Muscle layer of duodenum (tissue), 2 donors: ENCODE measurements at regions not wholly inside any gene's neighbourhood (a gene's known extent, or its start where the extent isn't known, plus 50 kb on each side); places are given as distances from the start of the nearest gene placed in this dataset.

ENCODE experiments used
- H3K27ac ChIP-seq: one replicate; pipeline ENCODE4 v1.7.0; 2013; ENCODE audit warnings: mild to moderate bottlenecking, low read length
- H3K27me3 ChIP-seq: one replicate; pipeline ENCODE4 v1.7.0; 2013; ENCODE audit warnings: low read depth, mild to moderate bottlenecking, control low read depth, low read length
- H3K36me3 ChIP-seq, 2 donors: one replicate each; pipeline ENCODE4 v1.7.0; 2013; ENCODE audit warnings: low read length in 2 of 2, control low read depth in 1 of 2, mild to moderate bottlenecking in 1 of 2; ENCODE audit not compliant: insufficient read depth in 2 of 2, control insufficient read depth in 1 of 2
- H3K4me1 ChIP-seq, 2 donors: one replicate each; pipeline ENCODE4 v1.7.0; 2013; ENCODE audit warnings: low read length in 2 of 2, mild to moderate bottlenecking in 2 of 2, control low read depth in 1 of 2, moderate library complexity in 1 of 2; ENCODE audit not compliant: insufficient read depth in 2 of 2, control insufficient read depth in 1 of 2
- H3K4me3 ChIP-seq, 2 donors: one replicate each; pipeline ENCODE4 v1.7.0; 2013; ENCODE audit warnings: low read length in 2 of 2, low read depth in 1 of 2, mild to moderate bottlenecking in 1 of 2
- H3K9me3 ChIP-seq, 2 donors: one replicate each; pipeline ENCODE4 v1.7.0; 2013; ENCODE audit warnings: low read length in 2 of 2, control low read depth in 1 of 2, mild to moderate bottlenecking in 1 of 2; ENCODE audit not compliant: control insufficient read depth in 1 of 2
- donor health status: healthy.

- Histone ChIP-seq H3K4me3 (no peak overlapping the region), H3K4me1 (no peaks in the 10 kb centered on the region), H3K27me3 (no peaks in the 10 kb centered on the region), H3K9me3 (no peaks in the 10 kb centered on the region), H3K36me3 (no peaks in the 10 kb centered on the region), H3K27ac (no peak overlapping the region)
Observed at GRCh38 chr7:30212701-30213111, 71.7 kb upstream of the ZNRF2 start.

- Histone ChIP-seq H3K4me3 (no peak overlapping the region), H3K27ac (no peak overlapping the region), H3K4me1 (no peaks in the 10 kb centered on the region), H3K9me3 (no peaks in the 10 kb centered on the region), H3K27me3 (no peaks in the 10 kb centered on the region), H3K36me3 (no peaks in the 10 kb centered on the region)
Observed at GRCh38 chr7:30213637-30214036, 70.8 kb upstream of the ZNRF2 start.

- no peak overlapping the region for H3K27ac ChIP-seq
- no peak overlapping the region for H3K4me3 ChIP-seq
- no peaks in the 10 kb centered on the region for H3K36me3 ChIP-seq
- H3K4me1 ChIP-seq = no peaks in the 10 kb centered on the region
- no peaks in the 10 kb centered on the region for H3K27me3 ChIP-seq
- peaks cover 0 to 2% of the 10 kb centered on the region in 2 donors for H3K9me3 ChIP-seq
Observed at GRCh38 chr7:30214651-30215137, 69.7 kb upstream of the ZNRF2 start.

- peaks cover 16 to 20% of the 10 kb centered on the region in 2 donors for H3K4me1 ChIP-seq
- H3K27ac ChIP-seq = no peak overlapping the region
- peaks cover 0 to 5% of the 10 kb centered on the region in 2 donors for H3K9me3 ChIP-seq
- no peaks in the 10 kb centered on the region for H3K36me3 ChIP-seq
- no peak overlapping the region for H3K4me3 ChIP-seq
- H3K27me3 ChIP-seq = no peaks in the 10 kb centered on the region
Observed at GRCh38 chr7:30221764-30222163, 62.6 kb upstream of the ZNRF2 start.

GRCh38 chr7:30222515-30223215, 61.7 kb upstream of the ZNRF2 start:
- no peak overlapping the region for H3K4me3 ChIP-seq
- peaks cover 0 to 5% of the 10 kb centered on the region in 2 donors for H3K9me3 ChIP-seq
- peaks cover 16 to 20% of the 10 kb centered on the region in 2 donors for H3K4me1 ChIP-seq
- no peak overlapping the region for H3K27ac ChIP-seq
- H3K27me3 ChIP-seq = no peaks in the 10 kb centered on the region
- no peaks in the 10 kb centered on the region for H3K36me3 ChIP-seq

- no peaks in the 10 kb centered on the region for H3K36me3 ChIP-seq
- H3K4me3 ChIP-seq = no peak overlapping the region
- H3K27ac ChIP-seq = no peak overlapping the region
- no peaks in the 10 kb centered on the region for H3K27me3 ChIP-seq
- peaks cover 16 to 20% of the 10 kb centered on the region in 2 donors for H3K4me1 ChIP-seq
- peaks cover 0 to 5% of the 10 kb centered on the region in 2 donors for H3K9me3 ChIP-seq
Observed at GRCh38 chr7:30223896-30224295, 60.5 kb upstream of the ZNRF2 start.

- peaks cover 0 to 5% of the 10 kb centered on the region in 2 donors for H3K9me3 ChIP-seq
Observed at GRCh38 chr7:30224511-30225062, 59.8 kb upstream of the ZNRF2 start.

GRCh38 chr7:30225863-30226613, 58.4 kb upstream of the ZNRF2 start:
- Histone ChIP-seq H3K27ac (peak overlapping the region; percentile 74), H3K36me3 (no peaks in the 10 kb centered on the region), H3K9me3 (no peaks in the 10 kb centered on the region), H3K4me3 (peak overlapping the region in 1 of 2 donors; percentile 18), H3K27me3 (no peaks in the 10 kb centered on the region), H3K4me1 (peaks cover 16 to 20% of the 10 kb centered on the region in 2 donors)

More at GRCh38 chr7:30224511-30225062, 59.8 kb upstream of the ZNRF2 start:
- Histone ChIP-seq H3K4me1 (peaks cover 16 to 20% of the 10 kb centered on the region in 2 donors), H3K4me3 (no peak overlapping the region), H3K36me3 (no peaks in the 10 kb centered on the region), H3K27me3 (no peaks in the 10 kb centered on the region), H3K27ac (no peak overlapping the region)

GRCh38 chr7:30226614-30227268, 57.7 kb upstream of the ZNRF2 start:
- Histone ChIP-seq H3K9me3 (no peaks in the 10 kb centered on the region), H3K4me3 (peak overlapping the region in 1 of 2 donors; percentile 18), H3K36me3 (no peaks in the 10 kb centered on the region), H3K4me1 (peaks cover 16 to 20% of the 10 kb centered on the region in 2 donors), H3K27ac (peak overlapping the region; percentile 62), H3K27me3 (no peaks in the 10 kb centered on the region)

- H3K27ac ChIP-seq = no peak overlapping the region
- peaks cover 1 to 5% of the 10 kb centered on the region in 2 donors for H3K4me1 ChIP-seq
- no peaks in the 10 kb centered on the region for H3K9me3 ChIP-seq
- no peaks in the 10 kb centered on the region for H3K27me3 ChIP-seq
- H3K36me3 ChIP-seq = no peaks in the 10 kb centered on the region
- no peak overlapping the region for H3K4me3 ChIP-seq
Observed at GRCh38 chr7:30231271-30231670, 53.1 kb upstream of the ZNRF2 start.

- Histone ChIP-seq H3K27ac (no peak overlapping the region), H3K4me1 (no peaks in the 10 kb centered on the region), H3K9me3 (no peaks in the 10 kb centered on the region), H3K27me3 (no peaks in the 10 kb centered on the region), H3K4me3 (no peak overlapping the region), H3K36me3 (no peaks in the 10 kb centered on the region)
Observed at GRCh38 chr7:30232391-30232790, 52.0 kb upstream of the ZNRF2 start.
